Right atrium auricular region (tissue), 2 donors: ENCODE measurements at regions not wholly inside any gene's neighbourhood (a gene's known extent, or its start where the extent isn't known, plus 50 kb on each side); places are given as distances from the start of the nearest gene placed in this dataset.

Experiments used
- DNase-seq: peaks from one replicate; pipeline ENCODE4 v3.0.0-alpha.2; 2019; ENCODE audit warnings: low spot score
- H3K27ac ChIP-seq, 2 donors: fragments of 200-600 bp; sonication (generic); 1 replicate in 1 of 2; 2 replicates in 1 of 2; pipeline ENCODE4 v1.5.1; 2016 to 2019
- H3K27me3 ChIP-seq, 2 donors: fragments of 200-600 bp; sonication (generic); one replicate each; pipeline versions ENCODE4 v1.5.1 to v1.6.0; 2017 to 2019
- H3K36me3 ChIP-seq: fragments of 200-600 bp; sonication (generic); one replicate; pipeline ENCODE4 v1.5.1; 2016
- H3K4me1 ChIP-seq, 2 donors: fragments of 200-600 bp; sonication (generic); one replicate each; pipeline versions ENCODE4 v1.5.1 to v1.6.0; 2017 to 2019
- H3K4me3 ChIP-seq, 2 donors: fragments of 200-600 bp; sonication (generic); 1 replicate in 1 of 2; 2 replicates in 1 of 2; pipeline ENCODE4 v1.5.1; 2017 to 2019; ENCODE audit warnings: mild to moderate bottlenecking in 1 of 2, moderate library complexity in 1 of 2
- H3K9me3 ChIP-seq, 2 donors: fragments of 200-600 bp; sonication (generic); one replicate each; pipeline ENCODE4 v1.5.1; 2019
- CTCF ChIP-seq, 2 donors: fragments of 200-600 bp; sonication (generic); IDR thresholded peaks; one replicate each; pipeline ENCODE4 v1.5.1; 2019; ENCODE audit warnings: antibody characterized with exemption in 2 of 2

- no peaks in the 10 kb centered on the region for H3K36me3 ChIP-seq
- H3K4me1 ChIP-seq, result no peaks in the 10 kb centered on the region
- H3K9me3 ChIP-seq, result peaks cover 0 to 3% of the 10 kb centered on the region in 2 donors
- no peak for DNase-seq
- H3K4me3 ChIP-seq, result no peak overlapping the region
- no peak for TF ChIP-seq CTCF (IDR thresholded peaks at IDR 0.05)
- H3K27ac ChIP-seq, result no peak overlapping the region
- no peaks in the 10 kb centered on the region for H3K27me3 ChIP-seq
Observed at GRCh38 chr21:43312011-43312410, 114.9 kb downstream of the SIK1 start.

DNA sequence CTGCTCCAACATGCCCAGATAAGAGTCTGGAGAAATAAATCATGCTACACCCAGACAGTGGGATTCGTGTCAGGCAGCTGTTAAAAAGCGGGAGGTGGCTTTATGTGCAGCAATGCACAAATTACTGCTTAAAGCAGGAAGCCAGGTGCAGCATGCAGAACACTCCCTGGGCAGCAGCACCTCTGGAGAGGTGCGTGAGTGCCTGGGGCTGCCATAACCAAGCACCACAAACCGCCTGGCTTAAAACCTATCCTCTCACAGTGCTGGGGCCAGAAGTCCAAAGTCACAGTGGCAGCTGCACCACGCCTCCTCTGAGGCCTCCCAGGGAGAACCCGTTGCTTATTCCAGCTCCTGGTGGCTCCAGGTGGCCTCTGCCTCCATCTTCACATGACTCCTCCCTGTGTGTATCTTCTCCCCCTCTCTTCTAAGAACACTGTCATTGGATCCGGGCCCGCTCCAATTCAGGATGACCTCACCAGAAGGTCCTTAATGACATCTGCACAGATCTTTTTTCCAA lies 115.6 kb downstream of the SIK1 start:
- TF ChIP-seq CTCF (IDR thresholded peaks at IDR 0.05), result no peak
- H3K4me1 ChIP-seq, result no peaks in the 10 kb centered on the region
- no peaks in the 10 kb centered on the region for H3K9me3 ChIP-seq
- H3K27ac ChIP-seq, result no peak overlapping the region
- no peak for DNase-seq
- H3K36me3 ChIP-seq, result no peaks in the 10 kb centered on the region
- H3K27me3 ChIP-seq, result no peaks in the 10 kb centered on the region
- H3K4me3 ChIP-seq, result no peak overlapping the region

GRCh38 chr21:43308815-43309283 lies 118.1 kb downstream of the SIK1 start:
- H3K4me3 ChIP-seq, result no peak overlapping the region
- no peaks in the 10 kb centered on the region for H3K9me3 ChIP-seq
- no peaks in the 10 kb centered on the region for H3K36me3 ChIP-seq
- TF ChIP-seq CTCF (IDR thresholded peaks at IDR 0.05), result no peak
- no peak for DNase-seq
- no peaks in the 10 kb centered on the region for H3K27me3 ChIP-seq
- H3K27ac ChIP-seq, result no peak overlapping the region
- H3K4me1 ChIP-seq, result no peaks in the 10 kb centered on the region

GRCh38 chr21:43308101-43308814 lies 118.7 kb downstream of the SIK1 start:
- no peaks in the 10 kb centered on the region for H3K36me3 ChIP-seq
- DNase-seq, result no peak

GRCh38 chr21:43307677-43308070 lies 119.3 kb downstream of the SIK1 start:
- Histone ChIP-seq H3K4me3 (no peak overlapping the region), H3K27me3 (no peaks in the 10 kb centered on the region), H3K36me3 (no peaks in the 10 kb centered on the region), H3K4me1 (no peaks in the 10 kb centered on the region), H3K27ac (no peak overlapping the region), H3K9me3 (no peaks in the 10 kb centered on the region)
- TF ChIP-seq CTCF (IDR thresholded peaks at IDR 0.05), result no peak
- no peak for DNase-seq

More at GRCh38 chr21:43308101-43308814, 118.7 kb downstream of the SIK1 start:
- H3K27ac ChIP-seq, result no peak overlapping the region
- H3K27me3 ChIP-seq, result no peaks in the 10 kb centered on the region
- TF ChIP-seq CTCF (IDR thresholded peaks at IDR 0.05), result no peak
- H3K4me1 ChIP-seq, result no peaks in the 10 kb centered on the region
- H3K9me3 ChIP-seq, result no peaks in the 10 kb centered on the region
- no peak overlapping the region for H3K4me3 ChIP-seq
